ENCODE measurements at regions not wholly inside any gene's neighbourhood (a gene's known extent, or its start where the extent isn't known, plus 50 kb on each side); places are given as distances from the start of the nearest gene placed in this dataset.
"Not testable (repeated sequence)": the region's sequence is repeated elsewhere in the genome, so short reads cannot be mapped to it uniquely, and the experiment has no call there.

DNA sequence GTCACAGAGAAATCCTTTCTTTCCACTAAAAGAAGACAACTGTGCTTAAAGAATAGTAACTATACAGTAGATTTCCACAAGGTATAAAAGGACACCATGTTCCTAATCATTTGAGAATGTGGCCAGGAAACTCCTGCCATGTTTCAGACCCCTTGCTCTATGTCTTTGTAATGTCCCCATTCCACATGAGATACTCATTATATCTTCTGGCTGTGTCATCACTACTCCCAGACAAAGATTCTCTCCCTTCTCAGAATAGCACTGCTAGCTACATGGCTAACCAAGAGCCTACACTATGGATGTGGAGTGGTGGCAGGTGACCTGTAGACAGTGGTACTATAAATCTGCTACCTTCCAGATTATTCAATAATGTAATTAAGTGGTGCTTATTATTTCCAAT is 218.1 kb upstream of the MCHR2 start:
- POLR2A ChIA-PET (ENCODE audit: low non-redundant PET): no interaction called here
- DNase-seq (ENCODE audit: low spot score): no peak
- TF ChIP-seq, protein P1, sequence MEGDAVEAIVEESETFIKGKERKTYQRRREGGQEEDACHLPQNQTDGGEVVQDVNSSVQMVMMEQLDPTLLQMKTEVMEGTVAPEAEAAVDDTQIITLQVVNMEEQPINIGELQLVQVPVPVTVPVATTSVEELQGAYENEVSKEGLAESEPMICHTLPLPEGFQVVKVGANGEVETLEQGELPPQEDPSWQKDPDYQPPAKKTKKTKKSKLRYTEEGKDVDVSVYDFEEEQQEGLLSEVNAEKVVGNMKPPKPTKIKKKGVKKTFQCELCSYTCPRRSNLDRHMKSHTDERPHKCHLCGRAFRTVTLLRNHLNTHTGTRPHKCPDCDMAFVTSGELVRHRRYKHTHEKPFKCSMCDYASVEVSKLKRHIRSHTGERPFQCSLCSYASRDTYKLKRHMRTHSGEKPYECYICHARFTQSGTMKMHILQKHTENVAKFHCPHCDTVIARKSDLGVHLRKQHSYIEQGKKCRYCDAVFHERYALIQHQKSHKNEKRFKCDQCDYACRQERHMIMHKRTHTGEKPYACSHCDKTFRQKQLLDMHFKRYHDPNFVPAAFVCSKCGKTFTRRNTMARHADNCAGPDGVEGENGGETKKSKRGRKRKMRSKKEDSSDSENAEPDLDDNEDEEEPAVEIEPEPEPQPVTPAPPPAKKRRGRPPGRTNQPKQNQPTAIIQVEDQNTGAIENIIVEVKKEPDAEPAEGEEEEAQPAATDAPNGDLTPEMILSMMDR (conservative IDR thresholded peaks at IDR 0.05; ENCODE audit: low read depth): no peak
- CTCF ChIA-PET: no interaction called here
- H3K27ac ChIP-seq: no peak overlapping the region

DNA sequence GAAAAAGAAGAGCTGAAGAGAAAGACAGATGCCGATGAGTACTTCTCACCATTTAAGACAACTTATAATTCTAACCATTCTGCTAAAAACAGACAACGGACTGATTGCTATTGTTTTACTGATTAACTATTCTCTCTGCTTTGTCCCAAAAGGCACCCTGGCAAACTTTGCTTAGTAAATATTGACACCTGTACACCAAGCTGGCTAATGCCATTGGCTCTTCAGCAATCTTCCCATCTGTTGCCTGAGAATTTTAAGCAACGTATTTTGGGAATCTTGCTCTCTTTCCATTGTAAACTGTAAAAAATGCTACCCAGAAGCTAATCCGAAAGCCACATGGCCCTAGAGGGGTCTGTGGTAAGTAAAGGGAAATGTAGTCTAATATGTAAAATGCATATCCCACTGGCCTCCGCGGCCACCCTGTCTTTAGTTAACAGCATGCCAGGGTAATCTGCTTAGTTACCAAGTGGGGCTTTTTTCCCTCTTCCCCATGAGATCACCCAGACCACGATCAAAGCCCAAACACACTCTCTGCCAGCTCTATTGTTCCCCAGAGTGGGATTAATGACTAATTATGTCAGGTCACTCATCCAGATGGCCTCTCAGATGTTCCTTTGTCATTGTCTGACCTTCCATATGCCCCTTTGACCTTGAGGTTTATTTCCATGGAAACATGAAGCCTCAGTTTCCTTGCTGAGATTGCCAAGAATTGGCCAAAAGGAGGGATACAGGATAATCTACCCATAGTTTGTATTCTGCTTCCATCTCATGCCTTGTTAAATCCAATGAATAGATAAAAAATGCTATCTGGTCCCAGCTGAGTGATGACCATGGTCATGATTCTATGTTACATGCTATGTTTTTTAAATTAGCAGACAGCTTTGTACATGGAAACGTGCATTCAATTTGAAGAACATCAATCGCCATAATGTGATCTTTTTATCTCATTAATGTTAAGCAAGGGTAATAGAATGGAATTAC is 216.4 kb upstream of the MCHR2 start:
- DNase-seq (ENCODE audit: low spot score): no peak
- TF ChIP-seq, protein P1 (conservative IDR thresholded peaks at IDR 0.05; ENCODE audit: low read depth): no peak
- ChIA-PET CTCF (interaction anchor here (0.6 to 1.4 kb wide), 2 partner anchors 20 to 68 kb away, joined by 3 to 4 read pairs; no protein-coding TSS in a partner anchor), POLR2A (ENCODE audit: low non-redundant PET) (no interaction called here)
- no peak overlapping the region for H3K27ac ChIP-seq

DNA sequence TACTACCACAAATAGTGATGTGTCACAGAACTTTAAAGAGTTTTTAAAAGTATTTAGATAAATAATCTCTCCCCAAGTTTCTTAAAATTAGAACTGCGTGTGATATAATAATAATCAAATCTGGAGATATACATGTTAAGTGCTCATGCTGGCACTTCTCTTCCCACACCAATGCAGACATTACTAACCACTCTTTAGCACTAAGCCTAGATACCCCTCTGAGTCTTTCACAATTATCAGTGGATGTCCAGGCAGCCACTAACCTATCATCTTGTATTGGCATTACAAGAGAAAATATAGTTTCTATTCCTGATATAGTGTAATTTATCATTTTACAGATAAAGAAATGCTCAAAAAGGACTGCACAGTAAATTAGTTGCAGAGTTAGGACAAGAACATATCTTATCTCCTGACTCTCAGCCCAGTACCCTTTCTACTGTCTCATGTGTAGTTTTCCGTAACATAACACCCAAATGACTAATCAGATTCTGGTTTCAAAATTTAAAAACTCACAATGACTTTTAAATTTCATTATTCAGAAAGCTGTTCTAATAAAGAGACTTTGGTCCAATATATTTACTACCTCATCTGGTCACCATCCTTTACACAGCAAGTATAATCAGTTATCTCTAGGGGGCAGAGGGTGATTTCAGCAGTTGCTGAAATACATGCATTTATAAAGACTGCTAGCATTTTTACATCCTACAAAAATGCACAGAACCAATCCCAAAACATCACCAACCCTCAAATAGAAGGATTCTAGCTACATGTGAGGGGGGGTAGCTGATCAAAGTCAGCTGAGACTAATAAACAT is 215.5 kb upstream of the MCHR2 start:
- ChIA-PET CTCF (interaction anchor here (0.6 to 1.4 kb wide), 2 partner anchors 21 to 69 kb away, joined by 3 to 4 read pairs; no protein-coding TSS in a partner anchor), POLR2A (ENCODE audit: low non-redundant PET) (no interaction called here)
- TF ChIP-seq, protein P1 (conservative IDR thresholded peaks at IDR 0.05; ENCODE audit: low read depth): no peak
- no peak overlapping the region for H3K27ac ChIP-seq
- DNase-seq (ENCODE audit: low spot score): no peak

DNA sequence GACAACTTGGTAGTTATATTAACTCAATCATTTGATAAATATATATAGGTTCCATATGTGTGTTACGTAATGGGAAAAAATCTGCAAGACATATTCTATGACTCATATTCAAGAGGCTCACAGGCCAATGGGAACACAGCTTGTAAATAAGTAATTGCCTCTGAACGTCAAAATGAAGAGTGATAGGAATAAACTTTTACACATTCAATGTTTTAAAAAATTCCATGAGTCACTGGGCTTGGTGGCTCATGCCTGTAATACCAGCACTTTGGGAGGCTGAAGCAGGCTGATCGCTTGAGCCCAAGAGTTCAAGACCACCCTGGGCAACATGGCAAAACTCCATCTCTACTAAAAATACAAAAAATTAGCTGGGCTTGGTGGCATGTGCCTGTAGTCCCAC is 209.4 kb upstream of the MCHR2 start:
- CTCF ChIA-PET: no interaction called here
- peak overlapping the region; percentile 96 for H3K27ac ChIP-seq
- peak; percentile 85 for DNase-seq (ENCODE audit: low spot score)
- POLR2A ChIA-PET (ENCODE audit: low non-redundant PET): no interaction called here
- TF ChIP-seq, protein P1 (conservative IDR thresholded peaks at IDR 0.05; ENCODE audit: low read depth): no peak

DNA sequence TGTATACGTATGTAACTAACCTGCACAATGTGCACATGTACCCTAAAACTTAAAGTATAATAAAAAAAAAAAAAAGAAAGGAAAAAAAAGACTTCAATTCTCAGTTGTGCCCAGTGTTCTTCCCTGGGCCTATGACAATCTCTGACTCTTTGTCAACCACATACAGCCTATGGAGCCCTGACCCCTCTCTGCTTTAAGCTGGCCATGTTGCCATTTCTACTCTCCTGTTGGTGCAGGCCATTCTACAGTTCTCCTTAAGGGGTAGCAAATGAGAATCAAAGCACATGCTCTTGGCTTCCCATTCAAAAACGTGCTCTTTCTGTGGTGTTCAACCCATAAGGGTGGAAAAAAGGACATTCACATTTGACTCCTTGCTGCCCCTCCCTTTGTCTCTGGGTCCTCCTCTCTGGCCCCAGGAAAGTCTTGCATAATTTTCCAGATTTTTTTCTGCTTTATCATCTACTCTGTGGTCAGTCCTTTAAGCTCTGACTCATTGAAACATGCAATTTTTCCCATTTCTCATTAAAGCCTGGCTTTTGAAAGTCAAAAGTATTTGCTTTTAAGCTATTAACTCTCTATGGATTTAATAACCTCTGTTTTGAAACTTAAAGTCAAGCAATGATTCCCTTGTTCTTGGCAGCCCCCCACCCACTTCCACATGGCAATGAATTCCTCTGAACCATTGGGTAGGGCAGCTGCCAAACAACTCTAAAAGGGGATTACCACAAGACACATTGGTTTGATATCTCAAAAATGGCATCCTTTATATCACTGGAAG is 208.6 kb upstream of the MCHR2 start:
- ChIA-PET CTCF (interaction anchor here (0.6 to 0.7 kb wide), 3 partner anchors 15 to 278 kb away, joined by 3 read pairs; no protein-coding TSS in a partner anchor), POLR2A (ENCODE audit: low non-redundant PET) (no interaction called here)
- DNase-seq (ENCODE audit: low spot score): peak; percentile 82
- TF ChIP-seq, protein P1 (conservative IDR thresholded peaks at IDR 0.05; ENCODE audit: low read depth): no peak
- H3K27ac ChIP-seq: peak overlapping the region; percentile 52; the same call in 1 of the 2 replicates

DNA sequence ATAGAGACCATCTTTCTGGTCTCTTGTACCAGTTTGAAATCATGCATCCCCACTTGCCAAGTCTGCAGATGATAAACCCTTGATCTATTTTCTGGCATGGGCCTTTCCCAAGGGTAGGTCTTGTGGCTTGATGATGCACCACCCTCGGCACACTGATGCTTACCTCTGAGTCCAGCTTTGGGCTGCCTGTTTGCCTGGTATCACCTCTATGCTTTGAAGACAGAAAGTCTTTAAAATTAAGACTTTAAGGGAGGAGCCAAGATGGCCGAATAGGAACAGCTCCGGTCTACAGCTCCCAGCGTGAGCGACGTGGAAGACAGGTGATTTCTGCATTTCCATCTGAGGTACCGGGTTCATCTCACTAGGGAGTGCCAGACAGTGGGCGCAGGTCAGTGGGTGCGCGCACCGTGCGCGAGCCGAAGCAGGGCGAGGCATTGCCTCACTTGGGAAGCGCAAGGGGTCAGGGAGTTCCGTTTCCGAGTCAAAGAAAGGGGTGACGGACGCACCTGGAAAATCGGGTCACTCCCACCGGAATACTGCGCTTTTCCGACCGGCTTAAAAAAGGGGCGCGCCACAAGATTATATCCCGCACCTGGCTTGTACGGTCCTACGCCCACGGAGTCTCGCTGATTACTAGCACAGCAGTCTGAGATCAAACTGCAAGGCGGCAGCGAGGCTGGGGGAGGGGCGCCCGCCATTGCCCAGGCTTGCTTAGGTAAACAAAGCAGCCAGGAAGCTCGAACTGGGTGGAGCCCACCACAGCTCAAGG is 202.4 kb upstream of the MCHR2 start:
- POLR2A ChIA-PET (ENCODE audit: low non-redundant PET); DNase-seq (ENCODE audit: low spot score); CTCF ChIA-PET; H3K27ac ChIP-seq: not testable (repeated sequence)

DNA sequence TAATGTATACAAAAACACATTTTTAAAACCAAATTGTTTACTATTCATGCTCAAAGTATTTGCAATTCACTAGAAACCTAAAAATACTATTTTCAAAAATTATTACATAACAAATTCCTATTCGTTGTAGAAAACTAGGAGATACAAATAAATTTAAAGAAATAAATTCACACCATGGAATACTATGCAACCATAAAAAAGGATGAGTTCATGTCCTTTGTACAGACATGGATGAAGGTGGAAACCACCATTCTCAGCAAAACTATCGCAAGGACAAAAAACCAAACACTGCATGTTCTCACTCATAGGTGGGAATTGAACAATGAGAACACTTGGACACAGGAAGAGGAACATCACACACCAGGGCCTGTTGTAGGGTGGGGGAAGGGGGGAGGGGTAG is 201.2 kb upstream of the MCHR2 start:
- POLR2A ChIA-PET (ENCODE audit: low non-redundant PET); DNase-seq (ENCODE audit: low spot score); H3K27ac ChIP-seq; CTCF ChIA-PET: not testable (repeated sequence)
